Esophagus muscularis mucosa (tissue), 4 donors: ENCODE measurements at regions not wholly inside any gene's neighbourhood (a gene's known extent, or its start where the extent isn't known, plus 50 kb on each side); places are given as distances from the start of the nearest gene placed in this dataset.

Source experiments
- CTCF ChIP-seq, 3 experiments: fragments of 200-600 bp in 2 of 3; fragments of 450-650 bp in 1 of 3; sonication (generic) in 2 of 3; IDR thresholded peaks; one replicate each; pipeline ENCODE4 v1.5.1; 2017 to 2019; ENCODE audit warnings: antibody characterized with exemption in 3 of 3, mild to moderate bottlenecking in 2 of 3, moderate library complexity in 1 of 3
- EP300 ChIP-seq: sonication (generic); formaldehyde crosslinking; IDR thresholded peaks from one replicate; pipeline ENCODE4 v1.6.1; 2017; ENCODE audit warnings: antibody characterized with exemption
- POLR2A ChIP-seq: fragments of 450-650 bp; IDR thresholded peaks from one replicate; pipeline ENCODE4 v1.6.1; 2017; ENCODE audit warnings: antibody characterized with exemption, moderate library complexity, mild to moderate bottlenecking, low read depth

- no peak for TF ChIP-seq CTCF (IDR thresholded peaks at IDR 0.05)
- no peak for TF ChIP-seq POLR2A
- no peak for TF ChIP-seq EP300
Measured at GRCh38 chr1:201631037-201631436, 92.1 kb downstream of the NAV1 start.
